Stimulated activated CD4-positive, alpha-beta T cell treated with anti-CD3 and anti-CD28 coated beads, Interleukin-1b, Interleukin-23, amount 100 ng/mL, for 24 hours (primary cell): ENCODE measurements at regions not wholly inside any gene's neighbourhood (a gene's known extent, or its start where the extent isn't known, plus 50 kb on each side); places are given as distances from the start of the nearest gene placed in this dataset.

Experiments used
- DNase-seq, 4 experiments: peaks; one replicate each; pipeline ENCODE4 v3.0.0-alpha.2; 2020; ENCODE audit warnings: low read depth in 4 of 4, low spot score in 1 of 4

DNA sequence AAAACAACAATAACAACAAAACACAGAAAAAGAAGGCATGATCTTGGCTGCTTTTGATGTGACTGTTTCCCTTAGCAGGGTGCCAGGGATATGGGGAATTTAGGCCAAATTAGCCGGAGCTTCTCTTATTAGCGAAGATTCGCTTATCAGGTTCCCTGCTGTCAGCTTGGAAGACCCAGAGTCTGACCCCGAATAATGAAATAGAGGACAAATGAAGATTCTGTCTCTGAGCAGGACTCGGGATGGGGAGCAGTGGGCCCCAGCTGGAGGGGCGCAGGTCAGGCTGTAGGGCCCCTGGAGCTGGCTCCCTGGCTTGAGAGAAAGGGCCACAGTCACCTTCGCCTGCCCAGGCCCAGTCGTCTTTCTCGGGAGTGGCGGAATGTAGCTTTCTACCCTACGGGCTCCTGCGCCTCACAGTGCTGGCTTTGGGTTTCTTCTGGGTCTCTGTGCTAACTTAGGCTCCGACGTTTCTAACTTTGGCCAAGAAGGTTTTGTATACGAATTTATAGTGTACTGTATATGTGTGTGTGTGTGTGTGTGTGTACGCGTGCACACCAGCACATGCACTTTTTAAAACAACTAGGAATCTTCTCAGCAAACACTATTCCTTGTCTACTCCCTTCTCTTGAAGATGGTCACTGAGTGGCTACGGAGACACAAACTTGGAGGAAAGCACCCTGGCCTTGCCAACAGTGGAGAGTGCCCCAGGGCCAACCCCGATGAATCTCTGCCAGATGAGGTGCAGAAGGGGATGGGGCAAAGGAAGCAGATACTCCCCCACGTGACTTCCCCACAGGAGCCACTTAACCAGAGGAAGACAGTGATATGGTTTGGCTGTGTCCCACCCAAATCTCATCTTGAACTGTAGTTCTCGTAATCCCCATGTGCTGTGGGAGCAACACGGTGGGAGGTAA, 195.6 kb upstream of the COPS8 start:
- no peak for DNase-seq

DNA sequence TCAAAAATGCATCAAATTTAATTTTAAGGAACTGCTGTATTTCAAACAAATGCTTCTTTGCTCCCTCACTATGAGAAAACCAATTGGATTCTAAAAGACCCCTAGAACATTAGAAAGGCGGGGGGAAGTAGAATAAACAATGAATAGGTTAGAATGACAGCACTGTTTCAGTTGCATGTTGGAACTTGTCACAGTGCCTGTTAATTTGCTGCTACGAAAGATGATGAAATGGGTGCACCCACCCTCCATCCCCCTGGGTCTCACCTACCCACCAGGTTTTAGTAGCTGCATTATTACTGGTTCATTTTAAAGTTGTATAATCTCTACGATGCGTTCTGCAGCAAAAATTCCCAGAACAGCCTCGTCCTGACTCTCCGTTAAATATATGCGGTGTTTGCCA, 193.0 kb upstream of the COPS8 start:
- DNase-seq, result no peak

DNA sequence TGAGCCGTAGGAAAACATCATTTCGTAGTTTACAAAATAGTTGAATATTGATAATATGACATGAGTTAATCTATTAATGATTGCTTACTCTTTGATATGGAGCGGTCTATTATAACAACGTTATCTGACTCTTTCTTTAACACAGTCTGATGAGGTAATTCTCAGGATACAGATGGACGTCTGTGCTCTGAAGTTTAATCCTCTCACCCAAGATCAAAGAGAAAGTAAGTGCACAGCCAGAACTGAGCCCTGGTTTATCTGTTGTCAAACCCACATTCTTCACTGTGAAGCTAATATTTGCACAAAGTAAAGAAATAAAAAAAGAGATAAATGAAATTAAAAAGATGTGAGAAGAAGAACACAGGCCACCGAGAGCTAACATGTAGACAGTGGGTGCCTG, 190.9 kb upstream of the COPS8 start:
- DNase-seq, result no peak

DNA sequence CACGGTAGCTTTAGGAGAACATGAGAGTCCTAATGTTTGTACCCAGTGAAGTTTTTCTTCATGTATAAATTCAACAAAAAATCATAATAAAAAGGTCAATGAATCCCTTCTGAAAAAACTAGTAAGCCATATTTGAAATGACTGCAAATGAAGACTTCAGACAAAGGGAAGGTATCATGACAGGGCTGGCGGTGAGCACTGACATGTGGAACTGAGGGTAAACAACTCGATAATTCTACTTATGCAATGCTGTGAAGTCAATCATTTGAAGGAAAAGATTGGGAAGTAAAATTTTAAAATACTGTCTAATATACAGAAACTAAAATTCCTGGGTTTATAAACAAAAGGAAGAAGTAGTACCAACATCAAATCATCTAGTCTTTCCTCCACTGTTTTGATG, 190.2 kb upstream of the COPS8 start:
- DNase-seq, result no peak

DNA sequence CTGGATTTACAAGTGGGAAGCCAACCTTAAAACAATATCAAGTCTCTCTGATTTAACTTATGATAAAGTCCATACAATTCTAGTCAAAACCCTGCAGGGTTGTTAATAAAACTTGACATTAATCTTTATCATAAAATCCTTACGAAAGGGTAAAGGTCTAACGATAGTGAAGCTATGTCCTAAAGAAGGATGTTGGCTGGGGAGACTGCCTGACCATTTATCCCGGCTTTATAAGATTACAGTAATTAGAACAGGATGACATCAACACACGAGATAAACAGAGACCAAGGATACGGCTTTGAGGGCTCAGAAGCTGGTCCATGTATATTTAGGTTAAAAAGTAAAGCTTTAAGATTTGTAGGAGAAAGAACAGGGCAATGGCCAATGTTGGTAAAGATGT, 189.0 kb upstream of the COPS8 start:
- DNase-seq, result no peak

DNA sequence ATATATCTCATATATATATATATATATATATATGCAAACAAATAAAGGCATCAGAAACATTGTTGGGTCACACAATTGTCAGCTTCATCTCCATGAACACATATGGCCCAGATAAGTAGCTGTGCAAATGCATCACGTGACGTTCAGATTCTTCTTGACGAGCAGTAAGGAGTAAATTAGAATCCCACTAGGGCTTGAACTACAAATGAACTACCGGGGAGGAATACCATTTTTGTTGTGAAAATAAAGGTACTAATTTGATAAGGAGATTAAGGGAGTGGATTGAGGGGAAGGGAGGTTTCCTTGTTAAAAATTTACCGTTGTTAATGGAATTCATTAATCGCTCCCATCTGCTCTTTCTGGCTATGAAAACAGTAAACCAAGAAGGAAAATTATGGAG, 186.5 kb upstream of the COPS8 start:
- no peak for DNase-seq

DNA sequence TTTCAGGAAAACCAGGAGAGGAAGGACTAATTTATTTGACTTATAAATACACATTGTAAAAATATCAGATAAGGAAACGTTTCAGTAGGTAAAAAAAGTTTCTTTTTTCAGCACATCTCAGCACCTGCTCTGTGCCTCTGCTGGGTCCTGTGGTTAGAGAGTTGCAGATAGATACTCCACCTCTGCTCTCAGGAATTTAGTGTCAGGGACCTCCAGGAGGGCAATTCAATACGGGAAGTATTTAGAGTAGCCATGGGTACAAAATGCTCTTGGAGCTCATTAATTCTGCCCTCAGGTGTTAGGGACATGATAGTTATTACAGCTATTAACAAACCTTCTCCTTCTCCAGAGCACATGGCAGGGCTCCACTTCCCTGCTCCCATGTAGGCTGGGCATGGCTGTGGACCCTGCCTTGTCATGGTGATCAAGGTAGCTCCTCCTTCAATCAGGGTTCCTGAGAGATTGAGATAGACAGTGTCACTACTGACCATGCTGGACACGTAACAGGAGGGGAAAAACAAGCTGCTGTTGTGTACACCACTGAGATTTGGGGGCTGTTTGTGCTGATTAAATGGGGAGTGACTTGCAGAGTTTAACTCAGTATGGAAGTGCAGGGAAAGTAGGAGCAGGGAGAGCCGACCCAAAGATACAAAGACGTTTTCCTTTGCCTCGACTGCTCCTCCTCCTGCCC, 185.6 kb upstream of the COPS8 start:
- DNase-seq, result no peak

DNA sequence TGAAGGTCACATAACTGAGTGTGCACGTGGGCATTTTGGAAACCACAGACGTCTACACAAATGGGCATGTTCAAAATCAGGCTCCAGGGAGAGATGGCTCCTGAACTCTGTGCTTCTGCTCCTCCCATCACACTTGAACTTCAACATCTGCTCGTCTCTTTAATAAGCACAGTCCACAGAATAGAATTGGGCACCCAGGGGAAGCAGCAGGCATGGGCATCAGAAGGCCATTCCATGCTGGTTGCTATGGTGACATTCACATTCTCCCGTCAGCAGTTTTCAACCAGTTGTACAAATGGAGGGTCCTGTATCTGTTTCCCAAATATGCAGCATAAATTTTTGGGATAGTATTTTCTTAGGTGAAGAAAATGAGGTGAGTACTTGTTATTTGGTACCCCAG, 183.7 kb upstream of the COPS8 start:
- no peak for DNase-seq

DNA sequence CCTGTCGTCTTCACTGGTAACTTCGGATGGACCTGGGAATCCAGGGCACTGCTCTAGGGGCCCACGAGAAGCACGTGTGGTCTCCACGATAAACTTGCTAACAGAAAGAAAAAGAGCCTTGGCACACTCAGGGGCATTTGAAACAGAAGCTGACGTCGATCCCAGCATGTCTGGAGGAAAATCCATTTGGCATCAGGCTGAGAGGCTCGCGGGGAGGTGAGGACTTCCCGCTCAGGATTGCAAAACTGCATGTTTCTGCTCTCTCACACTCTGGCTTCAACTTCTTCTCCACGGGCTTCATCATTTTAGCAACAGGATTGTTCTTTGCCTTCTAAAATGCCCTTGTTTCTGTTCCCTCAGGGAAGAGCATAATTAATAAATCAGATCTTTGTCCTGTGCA, 181.7 kb upstream of the COPS8 start:
- no peak for DNase-seq

DNA sequence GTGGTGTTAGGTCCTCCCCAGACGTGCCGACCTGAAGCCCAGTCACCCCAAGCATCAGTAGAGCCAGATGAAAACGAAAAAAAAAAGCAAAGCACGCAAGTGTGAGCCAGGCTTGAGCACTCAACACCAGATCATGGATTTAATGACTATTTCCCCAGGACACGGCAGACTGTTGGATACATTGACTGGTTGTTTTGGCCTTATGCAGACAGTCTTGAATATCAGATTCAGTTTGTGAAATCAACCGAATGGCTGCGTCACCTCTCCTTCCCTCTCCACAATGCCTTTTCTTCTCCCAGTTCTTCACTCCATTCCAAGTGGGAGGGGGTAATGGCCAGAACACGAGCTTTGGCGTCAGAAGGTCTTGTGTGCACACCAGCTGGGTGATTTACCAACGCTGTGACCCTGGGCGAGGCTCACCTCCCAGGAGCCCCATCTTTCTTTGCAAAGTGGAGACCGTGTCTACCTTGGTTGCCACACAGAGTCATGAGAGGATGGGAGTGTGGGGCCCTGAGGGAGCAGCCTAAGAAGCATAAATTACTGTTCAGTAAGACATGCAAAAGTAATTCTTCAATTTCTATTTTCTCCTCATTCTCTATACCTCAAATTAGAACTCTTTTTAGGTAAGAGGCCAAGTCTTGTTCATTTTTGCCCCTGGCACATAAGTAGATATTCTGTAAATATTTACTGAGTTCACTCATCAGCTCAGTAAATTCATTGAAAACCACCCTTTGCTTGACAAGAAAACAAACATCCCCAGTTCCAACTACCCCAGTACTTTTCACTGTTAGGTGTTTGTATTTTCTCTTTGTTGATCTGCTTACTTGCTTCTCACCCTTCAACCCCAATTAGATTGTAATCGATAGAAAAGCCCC, 181.1 kb upstream of the COPS8 start:
- no peak for DNase-seq

DNA sequence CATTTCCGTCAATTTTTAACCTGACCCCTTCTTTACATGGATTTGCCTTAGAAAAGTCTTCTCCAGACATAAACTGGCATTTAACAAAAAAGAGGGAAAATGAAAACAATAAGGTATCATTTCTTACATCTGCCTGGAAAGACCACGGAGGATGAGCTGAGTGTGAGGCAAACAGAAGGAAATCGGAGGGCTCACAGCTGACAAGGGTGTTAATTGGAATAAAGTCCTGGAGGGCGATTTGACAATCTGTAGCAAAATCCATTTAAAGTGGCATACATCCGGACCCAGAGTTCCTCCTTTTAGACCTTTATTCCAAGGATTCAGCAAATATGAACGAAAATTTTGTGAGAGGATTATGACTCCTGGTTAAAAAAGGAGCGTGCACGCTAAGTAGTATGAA, 179.7 kb upstream of the COPS8 start:
- no peak for DNase-seq

DNA sequence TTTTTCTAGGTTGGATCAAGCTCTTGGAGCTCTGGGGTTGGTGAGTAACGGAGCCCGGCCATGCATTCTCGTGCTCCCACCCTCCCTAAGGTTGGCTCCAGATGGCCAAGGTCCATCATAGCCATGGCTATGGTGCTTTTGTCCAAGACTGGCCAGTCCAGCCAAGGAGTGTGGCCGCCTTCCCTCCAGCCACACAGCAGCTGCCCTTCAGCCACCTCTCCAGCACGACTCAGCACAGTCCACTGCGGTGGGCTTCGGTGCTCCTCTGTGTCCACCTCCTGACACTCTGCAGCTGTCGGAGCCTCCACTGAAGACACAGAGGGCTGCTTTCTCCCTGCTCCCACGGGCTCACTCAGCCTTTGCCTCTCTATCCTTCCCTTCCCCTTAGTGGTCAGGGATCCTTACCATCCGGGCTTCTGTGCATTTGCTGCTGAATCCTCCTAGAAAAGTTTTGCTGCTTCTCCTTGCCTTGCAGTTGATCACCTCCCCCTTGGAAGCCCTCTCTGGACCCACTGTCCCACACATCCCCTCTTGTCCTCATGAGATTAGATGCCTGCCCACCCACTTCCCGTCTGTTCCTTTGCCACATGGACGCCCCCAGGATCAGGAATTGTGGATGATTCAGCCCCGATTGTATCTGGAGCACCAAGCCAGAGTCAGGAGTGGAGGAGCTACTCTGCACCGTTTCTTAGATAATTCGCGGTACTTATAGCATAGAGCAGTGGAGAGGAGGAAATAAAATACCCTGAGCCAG, 177.1 kb upstream of the COPS8 start:
- no peak for DNase-seq

DNA sequence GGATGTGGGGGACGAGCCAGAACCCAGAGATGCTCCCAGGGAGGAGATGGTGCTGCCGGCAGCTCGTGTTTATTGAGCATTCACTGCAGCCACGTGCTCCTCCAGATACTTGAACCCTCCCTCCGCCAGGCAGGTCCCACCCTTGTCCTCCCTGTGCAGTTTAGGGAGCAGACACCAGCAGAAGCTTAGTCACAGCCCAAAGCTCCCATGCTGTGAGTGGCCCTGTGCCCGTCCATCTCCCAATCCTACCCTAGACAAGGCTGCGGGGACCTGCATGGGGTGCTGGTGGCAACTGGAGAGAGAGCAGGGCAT, 176.5 kb upstream of the COPS8 start:
- no peak for DNase-seq

DNA sequence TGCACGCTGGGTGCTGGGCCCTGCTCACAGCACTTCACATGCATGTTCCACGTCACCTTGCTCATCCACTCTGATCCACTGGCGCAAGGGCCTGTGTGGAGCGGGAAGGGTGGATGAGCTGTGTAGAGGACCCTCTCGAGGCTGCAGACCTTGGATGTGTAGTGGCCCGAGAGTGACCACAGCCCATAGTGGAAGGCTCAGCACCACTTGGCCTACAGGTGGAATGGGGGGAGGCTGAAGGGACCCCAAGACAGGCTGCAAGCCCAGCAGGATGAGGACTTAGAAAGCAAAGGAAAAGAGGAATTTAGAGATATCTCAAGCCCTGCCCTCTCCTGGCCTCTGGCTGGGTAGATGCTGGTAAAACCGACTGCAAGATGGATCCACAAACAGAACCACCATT, 175.9 kb upstream of the COPS8 start:
- DNase-seq, result no peak

DNA sequence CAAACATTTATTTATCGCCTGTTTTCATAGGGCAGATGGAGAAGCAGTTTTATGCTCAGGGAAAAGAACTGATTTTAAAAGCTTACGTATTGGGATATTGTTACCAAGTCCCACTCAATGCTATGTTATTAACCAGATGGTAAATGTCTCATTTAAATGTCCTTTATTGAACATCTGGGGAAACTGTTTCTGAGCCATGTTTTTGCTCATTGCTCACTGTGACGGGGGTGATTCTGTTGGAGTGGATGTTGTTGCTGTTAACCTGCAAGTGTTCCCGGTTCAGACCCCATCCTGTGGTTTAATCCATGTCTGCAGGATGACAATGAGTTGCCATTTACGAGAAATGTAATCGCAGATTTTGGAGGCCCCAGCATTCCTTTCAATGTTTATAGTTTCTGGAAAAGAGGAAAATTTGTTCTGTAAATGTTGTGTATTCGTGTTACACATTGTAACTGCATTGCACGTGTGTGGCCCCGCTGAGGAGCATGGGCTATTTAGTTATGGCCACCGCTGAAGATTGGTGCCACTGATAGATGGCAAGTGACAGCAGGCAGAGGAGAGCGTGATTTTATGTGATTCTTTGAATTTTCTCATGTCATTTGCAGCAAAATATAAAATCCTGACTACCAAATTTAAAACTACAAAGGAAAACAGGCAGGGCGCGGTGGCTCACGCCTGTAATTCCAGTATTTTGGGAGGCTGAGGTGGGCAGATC, 174.8 kb upstream of the COPS8 start:
- DNase-seq, result no peak

DNA sequence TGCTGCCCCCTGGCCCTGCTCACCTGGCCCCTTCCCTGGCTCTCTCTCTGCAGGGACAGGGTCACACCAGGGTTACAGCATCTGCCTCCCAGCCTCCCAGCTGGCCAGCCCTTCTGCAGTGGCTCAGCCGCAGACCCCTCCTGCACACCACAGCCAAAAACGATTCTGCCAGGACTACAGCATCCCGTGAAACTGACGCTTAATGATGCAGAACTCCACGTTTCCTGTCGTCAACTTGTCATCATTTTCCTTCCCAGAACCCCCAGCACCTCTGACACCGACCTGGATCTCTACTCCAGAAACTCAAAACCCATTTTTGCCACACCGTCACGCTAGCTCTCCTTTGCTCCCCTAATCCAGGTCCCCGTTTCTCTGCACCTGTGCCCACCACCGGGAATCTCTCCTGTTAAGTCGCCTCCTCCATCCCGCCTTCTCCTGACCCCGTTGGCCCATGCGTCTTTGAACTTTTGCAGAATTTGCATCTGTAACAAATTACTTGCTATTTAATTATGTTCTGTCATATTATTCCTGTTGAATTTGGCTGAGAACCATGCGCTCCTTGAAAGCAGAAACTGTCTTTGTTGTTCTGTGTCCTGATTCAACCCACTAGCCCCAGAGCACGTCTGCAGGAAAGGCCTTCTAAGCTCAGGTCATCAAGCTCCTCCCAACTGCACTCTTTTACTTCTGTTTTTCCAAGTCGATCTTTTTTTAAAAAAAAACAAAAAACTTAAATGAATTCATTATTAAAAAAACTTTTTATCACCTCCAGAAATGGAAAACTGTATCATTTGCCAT, 173.2 kb upstream of the COPS8 start:
- no peak for DNase-seq

DNA sequence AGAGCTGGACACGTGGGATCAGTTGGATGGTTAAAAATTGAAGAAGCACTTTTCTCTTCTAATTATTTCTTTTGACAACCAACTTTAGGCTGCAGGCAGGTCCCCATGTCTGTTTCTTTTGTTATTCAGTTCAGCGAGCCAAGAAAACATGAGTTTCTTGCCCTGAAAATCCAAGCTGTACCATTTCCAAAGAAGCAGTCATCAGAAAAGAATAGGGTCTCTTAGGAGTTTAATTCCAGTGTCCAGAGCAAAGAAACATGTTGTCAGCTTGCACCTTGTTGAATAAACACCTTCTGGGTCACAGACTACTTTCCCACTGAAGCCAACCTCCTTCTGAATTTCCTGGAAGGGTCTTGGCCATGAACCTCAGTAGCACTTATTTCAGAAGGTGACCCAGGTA, 170.5 kb upstream of the COPS8 start:
- DNase-seq, result no peak

DNA sequence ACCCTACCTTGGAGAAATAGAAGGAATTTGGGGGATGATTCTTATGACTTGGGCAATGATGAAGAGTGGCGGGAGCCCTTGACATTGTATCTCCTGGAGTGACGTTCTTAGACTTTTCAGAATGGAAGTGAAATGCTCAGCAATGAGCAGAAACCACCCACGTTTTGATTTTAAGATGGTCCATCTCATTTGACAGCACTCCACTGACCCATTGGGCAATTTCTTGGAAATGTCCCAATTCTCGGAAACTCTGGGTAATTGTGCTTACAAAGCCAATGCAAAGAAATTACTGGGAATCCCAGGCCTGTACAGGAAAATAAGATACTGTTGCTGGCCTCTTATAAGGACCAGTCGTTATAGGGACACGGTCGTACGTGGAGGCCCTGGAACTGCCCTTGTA, 170.0 kb upstream of the COPS8 start:
- no peak for DNase-seq

DNA sequence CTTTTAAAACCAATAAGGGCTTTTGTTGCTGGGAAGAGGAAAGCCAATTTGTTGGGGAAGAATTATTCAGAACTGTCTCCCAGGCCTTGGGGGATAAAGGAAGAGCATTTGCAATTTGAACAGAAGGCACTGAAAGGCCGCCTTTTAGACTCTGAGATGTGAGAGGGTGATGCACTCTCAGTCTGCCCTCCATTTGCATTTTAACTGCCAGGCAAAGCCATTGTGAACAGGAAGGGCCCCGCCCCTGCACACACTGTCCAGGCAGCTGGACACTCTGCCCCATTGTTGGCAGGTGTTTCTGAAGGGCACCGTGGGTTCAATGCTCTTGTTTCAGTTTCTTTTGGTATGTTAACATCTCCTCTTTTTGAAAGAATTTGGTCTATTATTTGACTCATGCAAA, 169.5 kb upstream of the COPS8 start:
- no peak for DNase-seq

DNA sequence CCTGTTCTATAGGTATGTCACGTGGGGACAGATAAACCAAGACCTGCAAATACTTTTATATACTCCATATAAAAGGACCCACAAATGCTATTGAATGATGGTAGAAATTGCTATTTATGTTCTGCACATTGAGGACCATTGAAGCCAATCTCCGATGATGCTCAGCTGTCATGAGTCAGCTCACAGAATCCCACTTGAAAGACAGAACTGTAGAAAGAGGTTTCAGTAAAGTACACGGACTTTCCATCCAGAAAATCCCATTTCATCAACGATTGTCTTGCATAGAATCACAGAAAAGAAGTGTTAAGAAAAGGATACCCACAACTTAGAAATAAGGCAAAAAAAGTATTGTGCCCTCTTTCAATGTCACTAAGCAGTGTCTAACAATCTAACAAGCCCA, 169.0 kb upstream of the COPS8 start:
- DNase-seq, result no peak
